SU-DHL-6 (cell line): ENCODE measurements at regions not wholly inside any gene's neighbourhood (a gene's known extent, or its start where the extent isn't known, plus 50 kb on each side); places are given as distances from the start of the nearest gene placed in this dataset.

Experiments used
- CTCF ChIP-seq: fragments of 200-600 bp; sonication (generic); IDR thresholded peaks from one replicate; pipeline ENCODE4 v1.5.1; 2017; ENCODE audit warnings: antibody characterized with exemption, mild to moderate bottlenecking, low read length, moderate library complexity; ENCODE audit not compliant: insufficient read depth, poor library complexity, severe bottlenecking
- EZH2phosphoT487 ChIP-seq: fragments of 200-600 bp; sonication (generic), shearing (Covaris generic); conservative IDR thresholded peaks from 2 replicates; pipeline ENCODE4 v1.6.1; 2018; ENCODE audit warnings: mild to moderate bottlenecking, antibody characterized with exemption, low read length, moderate library complexity, mixed read lengths

- no peak for TF ChIP-seq EZH2phosphoT487
- no peak for TF ChIP-seq CTCF
Observed at GRCh38 chr13:97880311-97880675, 73.2 kb upstream of the IPO5 start.
